ENCODE measurements at regions not wholly inside any gene's neighbourhood (a gene's known extent, or its start where the extent isn't known, plus 50 kb on each side); places are given as distances from the start of the nearest gene placed in this dataset.

DNA sequence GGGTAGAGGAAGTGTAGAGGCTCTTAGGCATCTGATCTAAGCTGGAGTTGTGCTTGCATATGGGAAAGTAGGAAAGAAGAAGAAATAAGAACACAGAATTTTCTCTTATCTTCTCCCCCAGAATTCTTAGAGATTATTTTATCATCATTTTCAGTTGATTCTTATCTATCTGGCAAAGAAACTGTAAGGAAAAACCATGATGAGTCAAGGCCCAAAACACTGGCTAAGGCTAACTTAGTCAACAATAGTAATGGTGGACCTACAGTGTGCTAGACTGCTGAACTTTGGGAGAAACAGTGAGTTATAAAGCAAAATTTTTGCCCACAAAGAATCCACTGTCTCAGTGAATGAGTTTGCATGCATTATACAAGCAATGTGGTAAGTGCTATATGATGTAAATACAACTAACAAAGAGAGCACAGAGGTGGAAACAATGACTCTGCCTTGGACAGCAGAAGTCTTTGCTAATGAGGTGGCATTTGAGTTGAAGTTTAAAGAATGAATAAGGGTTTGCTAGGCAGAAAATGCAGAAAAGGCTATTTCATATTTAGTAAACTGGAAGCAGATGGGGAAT is 344.5 kb upstream of the PLET1 start:
- TF ChIP-seq, protein P1, sequence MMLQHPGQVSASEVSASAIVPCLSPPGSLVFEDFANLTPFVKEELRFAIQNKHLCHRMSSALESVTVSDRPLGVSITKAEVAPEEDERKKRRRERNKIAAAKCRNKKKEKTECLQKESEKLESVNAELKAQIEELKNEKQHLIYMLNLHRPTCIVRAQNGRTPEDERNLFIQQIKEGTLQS (IDR thresholded peaks at IDR 0.05), result no peak
- TF ChIP-seq RAD21 (IDR thresholded peaks at IDR 0.05; ENCODE audit: low read depth) (no peak), CBX3 (IDR thresholded peaks at IDR 0.05; ENCODE audit: low read depth) (no peak)
- TF ChIP-seq, protein P2, sequence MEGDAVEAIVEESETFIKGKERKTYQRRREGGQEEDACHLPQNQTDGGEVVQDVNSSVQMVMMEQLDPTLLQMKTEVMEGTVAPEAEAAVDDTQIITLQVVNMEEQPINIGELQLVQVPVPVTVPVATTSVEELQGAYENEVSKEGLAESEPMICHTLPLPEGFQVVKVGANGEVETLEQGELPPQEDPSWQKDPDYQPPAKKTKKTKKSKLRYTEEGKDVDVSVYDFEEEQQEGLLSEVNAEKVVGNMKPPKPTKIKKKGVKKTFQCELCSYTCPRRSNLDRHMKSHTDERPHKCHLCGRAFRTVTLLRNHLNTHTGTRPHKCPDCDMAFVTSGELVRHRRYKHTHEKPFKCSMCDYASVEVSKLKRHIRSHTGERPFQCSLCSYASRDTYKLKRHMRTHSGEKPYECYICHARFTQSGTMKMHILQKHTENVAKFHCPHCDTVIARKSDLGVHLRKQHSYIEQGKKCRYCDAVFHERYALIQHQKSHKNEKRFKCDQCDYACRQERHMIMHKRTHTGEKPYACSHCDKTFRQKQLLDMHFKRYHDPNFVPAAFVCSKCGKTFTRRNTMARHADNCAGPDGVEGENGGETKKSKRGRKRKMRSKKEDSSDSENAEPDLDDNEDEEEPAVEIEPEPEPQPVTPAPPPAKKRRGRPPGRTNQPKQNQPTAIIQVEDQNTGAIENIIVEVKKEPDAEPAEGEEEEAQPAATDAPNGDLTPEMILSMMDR (IDR thresholded peaks at IDR 0.05 in 2 of 3, conservative IDR thresholded peaks at IDR 0.05 in 1 of 3; ENCODE audit: borderline replicate concordance in 1 of 3, insufficient read depth in 1 of 3, low read depth in 2 of 3, low read length in 2 of 3), result no peak

All from HCT116 (cell line).